HG03175 (cell line): ENCODE measurements at regions not wholly inside any gene's neighbourhood (a gene's known extent, or its start where the extent isn't known, plus 50 kb on each side); places are given as distances from the start of the nearest gene placed in this dataset.

Experiments
- ATAC-seq: cut with Tn5 transposase; IDR thresholded peaks from one replicate; pipeline ENCODE4 v1.9.1; 2021; ENCODE audit warnings: mild to moderate bottlenecking, moderate library complexity; ENCODE audit not compliant: unreplicated experiment

GRCh38 chr2:136582628-136583205, 182.6 kb upstream of the THSD7B start:
- ATAC-seq = no peak

GRCh38 chr2:136572335-136572734, 193.0 kb upstream of the THSD7B start:
- no peak for ATAC-seq

- ATAC-seq = no peak
These were observed 208.1 kb upstream of the THSD7B start for GRCh38 chr2:136557203-136557602.

GRCh38 chr2:136550181-136550580, 215.2 kb upstream of the THSD7B start:
- ATAC-seq = no peak

GRCh38 chr2:136539355-136539754, 226.0 kb upstream of the THSD7B start:
- no peak for ATAC-seq

- no peak for ATAC-seq
These were observed 226.9 kb upstream of the THSD7B start for GRCh38 chr2:136538489-136538888.

GRCh38 chr2:136534811-136535210, 230.5 kb upstream of the THSD7B start:
- no peak for ATAC-seq

- no peak for ATAC-seq
These were observed 233.2 kb upstream of the THSD7B start for GRCh38 chr2:136532171-136532570.

GRCh38 chr2:136531731-136532130, 233.6 kb upstream of the THSD7B start:
- ATAC-seq = no peak

GRCh38 chr2:136530146-136530545, 235.2 kb upstream of the THSD7B start:
- ATAC-seq = no peak

- no peak for ATAC-seq
These were observed 237.8 kb upstream of the THSD7B start for GRCh38 chr2:136527560-136527959.

GRCh38 chr2:136522724-136523123, 242.6 kb upstream of the THSD7B start:
- no peak for ATAC-seq

GRCh38 chr2:136517716-136518115, 247.6 kb upstream of the THSD7B start:
- no peak for ATAC-seq

GRCh38 chr2:136510244-136510643, 255.1 kb upstream of the THSD7B start:
- no peak for ATAC-seq

GRCh38 chr2:136505462-136505861, 259.9 kb upstream of the THSD7B start:
- no peak for ATAC-seq

- ATAC-seq = no peak
These were observed 262.7 kb upstream of the THSD7B start for GRCh38 chr2:136502660-136503059.

GRCh38 chr2:136497709-136498108, 267.6 kb upstream of the THSD7B start:
- no peak for ATAC-seq

GRCh38 chr2:136496966-136497365, 268.4 kb upstream of the THSD7B start:
- ATAC-seq = no peak

- ATAC-seq = no peak
These were observed 269.7 kb upstream of the THSD7B start for GRCh38 chr2:136495636-136496035.

- no peak for ATAC-seq
These were observed 272.4 kb upstream of the THSD7B start for GRCh38 chr2:136492901-136493300.

GRCh38 chr2:136490100-136490499, 275.2 kb upstream of the THSD7B start:
- no peak for ATAC-seq

- ATAC-seq = no peak
These were observed 277.9 kb upstream of the THSD7B start for GRCh38 chr2:136487421-136487820.

- ATAC-seq = no peak
These were observed 279.2 kb upstream of the THSD7B start for GRCh38 chr2:136486115-136486514.
